Vagina (tissue), 2 donors: ENCODE measurements at regions not wholly inside any gene's neighbourhood (a gene's known extent, or its start where the extent isn't known, plus 50 kb on each side); places are given as distances from the start of the nearest gene placed in this dataset.

ENCODE experiments used
- DNase-seq, 2 donors: peaks; one replicate each; pipeline ENCODE4 v3.0.0-alpha.2; 2017; ENCODE audit errors: extremely low spot score in 2 of 2
- H3K27ac ChIP-seq: fragments of 200-600 bp; sonication (generic); one replicate; pipeline ENCODE4 v1.5.1; 2019
- H3K27me3 ChIP-seq: fragments of 200-600 bp; sonication (generic); one replicate; pipeline ENCODE4 v1.5.1; 2019
- H3K36me3 ChIP-seq, 2 donors: fragments of 200-600 bp; sonication (generic); one replicate each; pipeline ENCODE4 v1.5.1; 2017 to 2019
- H3K4me1 ChIP-seq: fragments of 200-600 bp; sonication (generic); one replicate; pipeline ENCODE4 v1.5.1; 2019
- H3K4me3 ChIP-seq, 2 donors: fragments of 200-600 bp; sonication (generic); 1 replicate in 1 of 2; 2 replicates in 1 of 2; pipeline ENCODE4 v1.5.1; 2016 to 2019
- H3K9me3 ChIP-seq: fragments of 200-600 bp; sonication (generic); one replicate; pipeline ENCODE4 v1.5.1; 2019
- CTCF ChIP-seq, 3 experiments: fragments of 450-650 bp in 2 of 3; fragments of 200-600 bp in 1 of 3; sonication (generic) in 1 of 3; IDR thresholded peaks; one replicate each; pipeline ENCODE4 v1.5.1; 2017 to 2019; ENCODE audit warnings: antibody characterized with exemption in 3 of 3, mild to moderate bottlenecking in 2 of 3, moderate library complexity in 2 of 3
- POLR2A ChIP-seq, 2 donors: fragments of 450-650 bp; IDR thresholded peaks; one replicate each; pipeline ENCODE4 v1.6.1; 2017; ENCODE audit warnings: antibody characterized with exemption in 2 of 2, mild to moderate bottlenecking in 2 of 2, moderate library complexity in 2 of 2
- POLR2AphosphoS5 ChIP-seq, 2 donors: sonication (generic); formaldehyde crosslinking; IDR thresholded peaks; one replicate each; pipeline ENCODE4 v1.9.0; 2017; ENCODE audit warnings: antibody characterized with exemption in 2 of 2, mild to moderate bottlenecking in 2 of 2, low read depth in 1 of 2; ENCODE audit not compliant: insufficient read depth in 1 of 2
- intact Hi-C: fragments of 100-400 bp; cut with DNase I; formaldehyde crosslinking; loops from one replicate; pipeline ENCODE4 v1.15.1; 2023

DNA sequence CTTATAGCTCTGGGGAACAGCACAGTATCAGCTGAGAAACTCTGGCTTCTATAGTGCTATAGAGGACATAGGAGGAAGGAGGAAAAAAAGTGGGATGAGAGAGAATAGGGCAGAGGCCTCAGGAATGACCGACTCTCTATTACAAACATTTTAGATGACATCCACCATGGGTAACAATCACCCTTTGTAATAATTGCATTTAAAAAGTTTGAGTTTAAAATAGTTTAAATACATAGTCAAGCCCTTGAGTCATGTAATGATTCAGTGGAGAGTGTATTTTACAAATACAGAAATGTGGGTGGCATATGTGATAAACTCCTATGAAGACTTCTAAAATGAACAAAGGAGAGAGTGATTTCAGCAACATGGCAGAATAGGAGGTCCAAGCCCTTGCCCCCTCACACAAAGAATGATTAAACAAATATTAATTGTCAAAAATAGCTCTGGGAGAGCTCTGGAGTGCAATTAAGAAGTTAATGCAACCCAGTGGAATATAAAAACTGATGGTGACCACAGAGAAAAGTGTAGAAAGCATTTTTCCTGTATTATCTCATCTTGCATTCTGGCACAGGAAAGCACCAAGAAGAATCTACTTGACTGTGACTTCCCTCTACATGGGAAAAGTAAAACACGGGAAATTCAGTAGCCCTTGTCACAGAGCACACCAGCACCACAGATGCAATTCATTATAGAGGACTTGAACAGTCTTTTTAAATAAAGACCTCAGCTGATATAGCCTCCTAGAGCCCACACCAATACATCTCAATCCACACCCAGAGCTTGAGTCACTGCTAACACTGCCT, 569.0 kb upstream of the SORCS1 start:
- Histone ChIP-seq H3K27me3 (no peaks in the 10 kb centered on the region), H3K9me3 (no peaks in the 10 kb centered on the region), H3K4me1 (no peaks in the 10 kb centered on the region), H3K36me3 (no peaks in the 10 kb centered on the region), H3K27ac (no peak overlapping the region), H3K4me3 (no peak overlapping the region)
- no peak for DNase-seq
- TF ChIP-seq POLR2A (IDR thresholded peaks at IDR 0.05) (no peak), CTCF (IDR thresholded peaks at IDR 0.05) (no peak), POLR2AphosphoS5 (IDR thresholded peaks at IDR 0.05; ENCODE audit: insufficient read depth in 1 of 2, low read depth in 1 of 2) (no peak)
- intact Hi-C loops, result no loop called here

DNA sequence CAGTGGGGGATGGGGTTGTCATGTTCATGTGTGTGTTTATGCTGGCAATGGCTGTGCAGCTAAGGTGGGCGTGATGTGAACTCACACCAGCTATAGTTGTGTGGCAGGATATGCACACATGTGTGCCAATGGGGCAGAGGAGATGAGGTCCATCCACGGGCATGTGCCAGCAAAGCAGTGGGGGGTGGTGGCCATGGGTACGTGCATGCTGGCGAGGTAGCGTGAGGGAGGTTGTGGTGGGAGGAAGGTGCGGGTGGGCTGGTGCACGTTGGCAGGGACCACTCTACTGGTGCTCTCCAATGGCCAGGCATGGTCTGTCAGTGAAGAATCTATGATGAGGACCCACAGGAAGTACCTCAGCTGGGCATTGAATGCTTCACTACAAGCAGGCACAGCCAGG, 567.5 kb upstream of the SORCS1 start:
- Histone ChIP-seq H3K36me3 (no peaks in the 10 kb centered on the region), H3K27ac (no peak overlapping the region), H3K27me3 (no peaks in the 10 kb centered on the region), H3K4me1 (no peaks in the 10 kb centered on the region), H3K4me3 (no peak overlapping the region), H3K9me3 (no peaks in the 10 kb centered on the region)
- DNase-seq, result no peak
- no peak for TF ChIP-seq CTCF (IDR thresholded peaks at IDR 0.05)
- TF ChIP-seq POLR2A (IDR thresholded peaks at IDR 0.05), result no peak
- intact Hi-C loops, result no loop called here

DNA sequence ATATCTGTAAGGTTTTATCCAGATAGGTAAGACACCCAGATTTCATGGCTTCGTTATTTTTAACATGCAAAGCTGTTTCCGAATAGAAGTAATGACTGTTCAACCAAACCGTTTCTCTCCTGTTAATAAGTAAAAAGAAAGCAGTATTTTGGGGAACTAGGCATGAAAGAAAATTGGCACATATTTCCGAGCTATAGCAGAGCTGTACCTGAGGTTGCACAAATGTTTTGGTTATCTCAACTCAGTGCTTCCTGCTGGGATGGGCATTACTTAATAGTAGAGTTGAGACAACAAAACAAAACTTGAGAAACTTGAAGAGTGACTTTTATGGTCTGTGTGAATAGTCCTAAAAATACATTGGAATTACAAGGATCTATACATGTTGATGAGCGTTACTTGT, 564.3 kb upstream of the SORCS1 start:
- H3K9me3 ChIP-seq, result no peaks in the 10 kb centered on the region
- no peaks in the 10 kb centered on the region for H3K36me3 ChIP-seq
- H3K4me3 ChIP-seq, result no peak overlapping the region
- TF ChIP-seq POLR2A (IDR thresholded peaks at IDR 0.05), result no peak
- TF ChIP-seq CTCF (IDR thresholded peaks at IDR 0.05), result no peak
- TF ChIP-seq POLR2AphosphoS5 (IDR thresholded peaks at IDR 0.05; ENCODE audit: insufficient read depth in 1 of 2, low read depth in 1 of 2), result no peak
- H3K27ac ChIP-seq, result no peak overlapping the region
- DNase-seq, result no peak
- H3K4me1 ChIP-seq, result no peaks in the 10 kb centered on the region
- H3K27me3 ChIP-seq, result no peaks in the 10 kb centered on the region
- intact Hi-C loops, result no loop called here

GRCh38 chr10:107727767-107728317, 563.3 kb upstream of the SORCS1 start:
- Histone ChIP-seq H3K4me3 (no peak overlapping the region), H3K27me3 (no peaks in the 10 kb centered on the region), H3K36me3 (no peaks in the 10 kb centered on the region), H3K9me3 (no peaks in the 10 kb centered on the region), H3K4me1 (no peaks in the 10 kb centered on the region), H3K27ac (no peak overlapping the region)
- TF ChIP-seq POLR2AphosphoS5 (IDR thresholded peaks at IDR 0.05; ENCODE audit: insufficient read depth in 1 of 2, low read depth in 1 of 2) (no peak), CTCF (IDR thresholded peaks at IDR 0.05) (no peak), POLR2A (IDR thresholded peaks at IDR 0.05) (no peak)
- intact Hi-C loops, result no loop called here
- DNase-seq, result no peak

DNA sequence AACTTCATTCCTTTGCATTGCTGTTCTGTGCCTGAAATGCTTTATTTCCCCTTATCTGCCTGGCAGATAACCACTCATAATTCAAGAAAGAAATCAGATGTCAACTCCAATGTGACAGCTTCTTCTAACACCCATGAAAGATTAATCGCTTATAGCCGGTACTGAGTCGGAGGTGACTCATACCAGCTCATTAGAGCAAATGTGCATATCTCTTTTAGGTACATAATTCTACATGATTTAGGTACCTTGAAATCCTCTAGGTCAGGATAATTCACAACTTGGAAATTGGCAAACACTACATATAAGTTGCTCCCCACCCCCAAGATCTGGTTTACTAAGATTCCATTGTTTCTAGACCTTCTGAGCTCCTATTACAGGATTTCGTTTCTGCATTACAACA, 554.4 kb upstream of the SORCS1 start:
- DNase-seq, result no peak
- TF ChIP-seq POLR2AphosphoS5 (IDR thresholded peaks at IDR 0.05; ENCODE audit: insufficient read depth in 1 of 2, low read depth in 1 of 2), result no peak
- TF ChIP-seq POLR2A (IDR thresholded peaks at IDR 0.05), result no peak
- no peak for TF ChIP-seq CTCF (IDR thresholded peaks at IDR 0.05)
- H3K27me3 ChIP-seq, result no peaks in the 10 kb centered on the region
- no peaks in the 10 kb centered on the region for H3K36me3 ChIP-seq
- H3K4me1 ChIP-seq, result no peaks in the 10 kb centered on the region
- intact Hi-C loops, result no loop called here
- H3K4me3 ChIP-seq, result no peak overlapping the region
- H3K27ac ChIP-seq, result no peak overlapping the region
- H3K9me3 ChIP-seq, result no peaks in the 10 kb centered on the region
